ENCODE measurements at regions not wholly inside any gene's neighbourhood (a gene's known extent, or its start where the extent isn't known, plus 50 kb on each side); places are given as distances from the start of the nearest gene placed in this dataset.

- DNase-seq (ENCODE audit: low read depth, low spot score) (no peak), ATAC-seq (no peak)
- H3K4me3 ChIP-seq (ENCODE audit: low read depth in 2 of 2, low read length in 2 of 2) = no peak overlapping the region
- POLR2A ChIA-PET = no interaction called here
- no peak overlapping the region for H3K27ac ChIP-seq (ENCODE audit: low read length)
- in situ Hi-C loops (cut with HindIII; ENCODE audit: low pct_unique_long_range_greater_than_20kb, low sequenced_read_pairs) = no loop called here
- H3K36me3 ChIP-seq (ENCODE audit: control insufficient read depth, insufficient read depth, low read length) = no peaks in the 10 kb centered on the region
- no peaks in the 10 kb centered on the region; the same call in 1 of the 2 replicates for H3K27me3 ChIP-seq (ENCODE audit: control insufficient read depth, insufficient read depth, low read length)
- intact Hi-C loops (cut with micrococcal nuclease; ENCODE audit: unreplicated experiment) = no loop called here
- CTCF ChIA-PET = no interaction called here
- no peaks in the 10 kb centered on the region for H3K9me3 ChIP-seq (ENCODE audit: control insufficient read depth, insufficient read depth, low read depth, low read length)
- BruUV-seq (replicated peaks) = no TSS peak
- no peak for TF ChIP-seq SIN3A (IDR thresholded peaks at IDR 0.05; ENCODE audit: borderline replicate concordance, insufficient read depth, low read depth, low read length)
- no peak for TF ChIP-seq POLR2AphosphoS5 (IDR thresholded peaks at IDR 0.05; ENCODE audit: low read depth, low read length)
- TF ChIP-seq CTCF (IDR thresholded peaks at IDR 0.05) = no peak
- no peak for TF ChIP-seq REST (IDR thresholded peaks at IDR 0.05; ENCODE audit: insufficient read depth in 1 of 2, low read depth in 2 of 2, low read length in 1 of 2)
- TF ChIP-seq TCF7L2 (IDR thresholded peaks at IDR 0.05; ENCODE audit: low read depth, low read length) = no peak
- no peaks in the 10 kb centered on the region for H3K4me1 ChIP-seq (ENCODE audit: control insufficient read depth, insufficient read depth, low read length)
These were observed 762.7 kb downstream of the NTRK3 start for GRCh38 chr15:87493803-87494202.

GRCh38 chr15:87492321-87492720 lies 764.2 kb downstream of the NTRK3 start:
- no peaks in the 10 kb centered on the region for H3K4me1 ChIP-seq (ENCODE audit: control insufficient read depth, insufficient read depth, low read length)
- H3K27me3 ChIP-seq (ENCODE audit: control insufficient read depth, insufficient read depth, low read length) = no peaks in the 10 kb centered on the region
- in situ Hi-C loops (cut with HindIII; ENCODE audit: low pct_unique_long_range_greater_than_20kb, low sequenced_read_pairs) (no loop called here), intact Hi-C loops (cut with micrococcal nuclease; ENCODE audit: unreplicated experiment) (no loop called here)
- H3K36me3 ChIP-seq (ENCODE audit: control insufficient read depth, insufficient read depth, low read length) = no peaks in the 10 kb centered on the region
- no peak for ATAC-seq
- no peak overlapping the region for H3K27ac ChIP-seq (ENCODE audit: low read length)
- CTCF ChIA-PET = no interaction called here
- no TSS peak for BruUV-seq (replicated peaks)
- no peak overlapping the region for H3K4me3 ChIP-seq (ENCODE audit: low read depth in 2 of 2, low read length in 2 of 2)
- POLR2A ChIA-PET = no interaction called here
- DNase-seq (ENCODE audit: low read depth, low spot score) = no peak
- no peaks in the 10 kb centered on the region for H3K9me3 ChIP-seq (ENCODE audit: control insufficient read depth, insufficient read depth, low read depth, low read length)
- no peak for TF ChIP-seq CTCF (IDR thresholded peaks at IDR 0.05)
- TF ChIP-seq TCF7L2 (IDR thresholded peaks at IDR 0.05; ENCODE audit: low read depth, low read length) = no peak
- TF ChIP-seq POLR2AphosphoS5 (IDR thresholded peaks at IDR 0.05; ENCODE audit: low read depth, low read length) = no peak
- TF ChIP-seq REST (IDR thresholded peaks at IDR 0.05; ENCODE audit: insufficient read depth in 1 of 2, low read depth in 2 of 2, low read length in 1 of 2) = no peak
- no peak for TF ChIP-seq SIN3A (IDR thresholded peaks at IDR 0.05; ENCODE audit: borderline replicate concordance, insufficient read depth, low read depth, low read length)
